AG10803 (cell line): ENCODE measurements at regions not wholly inside any gene's neighbourhood (a gene's known extent, or its start where the extent isn't known, plus 50 kb on each side); places are given as distances from the start of the nearest gene placed in this dataset.
A peak's percentile ranks its signal among the peaks of the same experiment; 100 is the strongest.

Source experiments
- DNase-seq: peaks from one replicate; pipeline ENCODE4 v3.0.0; 2010; ENCODE audit warnings: low read depth
- H3K4me3 ChIP-seq: 2 replicates; pipeline ENCODE4 v1.5.1; 2011; ENCODE audit warnings: mild to moderate bottlenecking, low read length, control low read depth
- TF ChIP-seq, protein P1 (sequence below): conservative IDR thresholded peaks from 2 replicates; pipeline ENCODE4 v1.5.1; 2011; ENCODE audit warnings: mild to moderate bottlenecking, low read length, control low read depth, inconsistent platforms

DNA sequence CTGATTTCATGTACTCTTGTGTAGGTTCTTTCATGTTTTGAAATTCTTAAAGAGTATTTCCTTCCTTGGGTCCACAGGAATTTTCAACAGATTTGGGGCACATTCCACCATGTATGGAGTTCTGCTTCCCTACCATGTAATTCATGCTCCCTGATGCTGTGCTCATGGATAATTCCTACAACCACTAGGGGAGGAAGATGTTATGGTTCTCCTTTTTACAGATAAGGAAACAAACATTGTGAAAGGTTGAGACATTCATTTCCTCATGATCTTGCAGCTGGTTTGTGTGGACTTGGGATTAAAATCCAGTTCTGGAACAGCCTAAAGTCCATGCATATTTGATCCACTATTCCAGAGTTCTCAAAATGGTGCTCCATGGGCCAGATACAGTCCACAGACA, 174.9 kb upstream of the FRMD4B start:
- TF ChIP-seq, protein P1, sequence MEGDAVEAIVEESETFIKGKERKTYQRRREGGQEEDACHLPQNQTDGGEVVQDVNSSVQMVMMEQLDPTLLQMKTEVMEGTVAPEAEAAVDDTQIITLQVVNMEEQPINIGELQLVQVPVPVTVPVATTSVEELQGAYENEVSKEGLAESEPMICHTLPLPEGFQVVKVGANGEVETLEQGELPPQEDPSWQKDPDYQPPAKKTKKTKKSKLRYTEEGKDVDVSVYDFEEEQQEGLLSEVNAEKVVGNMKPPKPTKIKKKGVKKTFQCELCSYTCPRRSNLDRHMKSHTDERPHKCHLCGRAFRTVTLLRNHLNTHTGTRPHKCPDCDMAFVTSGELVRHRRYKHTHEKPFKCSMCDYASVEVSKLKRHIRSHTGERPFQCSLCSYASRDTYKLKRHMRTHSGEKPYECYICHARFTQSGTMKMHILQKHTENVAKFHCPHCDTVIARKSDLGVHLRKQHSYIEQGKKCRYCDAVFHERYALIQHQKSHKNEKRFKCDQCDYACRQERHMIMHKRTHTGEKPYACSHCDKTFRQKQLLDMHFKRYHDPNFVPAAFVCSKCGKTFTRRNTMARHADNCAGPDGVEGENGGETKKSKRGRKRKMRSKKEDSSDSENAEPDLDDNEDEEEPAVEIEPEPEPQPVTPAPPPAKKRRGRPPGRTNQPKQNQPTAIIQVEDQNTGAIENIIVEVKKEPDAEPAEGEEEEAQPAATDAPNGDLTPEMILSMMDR, result no peak
- no peak for DNase-seq
- no peak overlapping the region for H3K4me3 ChIP-seq

DNA sequence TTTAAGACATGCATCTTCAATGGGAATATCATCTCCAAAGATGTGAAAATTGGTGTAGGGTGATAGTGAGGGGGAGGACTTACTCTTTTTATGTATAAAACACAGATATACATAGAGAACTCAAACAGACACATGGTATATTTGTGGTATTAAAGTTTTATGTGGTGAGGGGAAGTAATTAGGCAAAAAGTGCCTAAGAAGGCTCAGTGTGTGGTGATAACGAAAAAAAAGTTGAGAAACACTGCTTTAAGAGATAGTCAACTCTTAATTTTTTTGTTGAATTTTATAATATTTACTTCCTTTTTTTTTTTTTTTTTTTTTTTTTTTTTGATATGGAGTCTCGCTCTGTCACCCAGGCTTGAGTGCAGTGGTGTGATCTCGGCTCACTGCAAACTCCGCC, 174.2 kb upstream of the FRMD4B start:
- DNase-seq, result no peak
- TF ChIP-seq, protein P1, result no peak
- H3K4me3 ChIP-seq, result no peak overlapping the region

DNA sequence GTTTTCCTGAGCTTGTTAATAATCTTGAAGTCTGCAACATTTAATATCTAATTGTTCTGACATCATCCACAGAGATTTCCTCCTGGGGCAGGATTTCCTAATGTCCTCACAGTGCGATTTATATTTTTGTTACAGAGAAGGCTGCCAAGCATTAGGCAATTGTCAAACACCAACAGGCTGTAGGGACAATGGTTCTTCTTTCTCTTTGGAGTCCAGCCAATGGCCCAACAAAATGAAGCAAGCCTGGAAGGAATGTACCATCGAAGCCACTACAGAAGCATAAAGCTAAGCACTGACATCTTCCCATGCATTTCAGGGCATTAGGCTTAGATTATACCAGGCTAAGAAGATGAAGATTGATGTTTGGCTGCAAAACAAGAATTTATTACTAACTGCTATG, 173.0 kb upstream of the FRMD4B start:
- H3K4me3 ChIP-seq, result no peak overlapping the region
- peak; percentile 25 for DNase-seq
- TF ChIP-seq, protein P1, result no peak

DNA sequence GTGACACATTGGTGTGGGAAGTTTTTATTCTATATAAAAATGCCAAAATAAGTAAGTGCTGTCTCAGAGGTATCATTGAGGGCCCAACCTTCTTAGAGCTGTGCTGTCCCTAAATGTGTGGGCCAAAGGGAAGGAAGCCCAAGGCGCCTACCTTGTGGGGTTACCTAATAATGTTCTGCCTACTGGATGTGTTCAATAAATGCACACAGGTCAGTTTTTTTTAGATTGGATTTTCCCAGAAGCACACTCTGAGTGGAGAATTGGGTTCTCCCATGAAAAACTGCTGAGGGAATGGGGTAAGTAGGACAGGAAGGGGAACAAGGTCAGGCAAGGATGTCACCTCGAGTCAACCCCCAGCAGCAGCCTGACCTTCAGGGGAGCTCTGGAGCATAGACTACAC, 168.7 kb upstream of the FRMD4B start:
- TF ChIP-seq, protein P1, result no peak
- no peak for DNase-seq
- H3K4me3 ChIP-seq, result no peak overlapping the region

DNA sequence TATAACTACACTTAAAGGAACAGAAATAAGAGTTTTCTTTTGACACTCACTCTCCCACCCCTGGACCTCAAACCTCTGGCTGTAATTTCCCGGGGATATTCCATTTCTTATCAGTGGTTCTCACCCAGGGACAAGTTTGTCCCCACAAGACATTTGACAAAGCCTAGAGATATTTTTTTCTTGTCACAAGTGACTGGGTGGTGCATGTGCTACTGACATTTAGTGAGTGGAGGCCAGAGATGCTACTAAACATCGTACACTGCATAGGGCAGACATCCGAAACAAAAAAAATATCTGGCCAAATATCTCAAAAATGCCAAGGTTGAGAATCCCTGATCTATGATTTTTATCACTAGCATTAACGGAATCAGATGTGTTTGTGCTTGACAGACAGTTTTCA, 168.0 kb upstream of the FRMD4B start:
- no peak overlapping the region for H3K4me3 ChIP-seq
- TF ChIP-seq, protein P1, result no peak
- DNase-seq, result no peak

DNA sequence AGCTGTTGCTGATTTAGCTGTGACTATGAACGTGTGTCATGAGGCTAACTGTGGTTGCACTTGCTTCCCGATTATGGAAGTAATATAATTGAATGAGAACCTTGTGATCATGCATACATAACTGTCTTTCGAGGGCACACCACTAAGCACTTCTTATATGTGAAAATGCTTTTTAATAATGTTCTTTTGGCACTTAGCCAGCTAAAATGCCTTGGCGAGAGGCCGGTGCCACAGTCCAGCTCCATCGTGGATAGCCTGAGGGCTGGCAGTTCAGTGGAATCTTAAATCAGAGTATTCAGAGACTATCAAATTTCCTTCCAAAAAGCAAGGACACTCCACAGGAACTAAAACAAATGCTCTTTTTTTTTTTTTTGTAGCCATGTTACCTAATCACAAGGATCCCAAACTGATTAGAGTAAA, 161.6 kb upstream of the FRMD4B start:
- H3K4me3 ChIP-seq, result no peak overlapping the region
- DNase-seq, result no peak
- TF ChIP-seq, protein P1, result no peak

DNA sequence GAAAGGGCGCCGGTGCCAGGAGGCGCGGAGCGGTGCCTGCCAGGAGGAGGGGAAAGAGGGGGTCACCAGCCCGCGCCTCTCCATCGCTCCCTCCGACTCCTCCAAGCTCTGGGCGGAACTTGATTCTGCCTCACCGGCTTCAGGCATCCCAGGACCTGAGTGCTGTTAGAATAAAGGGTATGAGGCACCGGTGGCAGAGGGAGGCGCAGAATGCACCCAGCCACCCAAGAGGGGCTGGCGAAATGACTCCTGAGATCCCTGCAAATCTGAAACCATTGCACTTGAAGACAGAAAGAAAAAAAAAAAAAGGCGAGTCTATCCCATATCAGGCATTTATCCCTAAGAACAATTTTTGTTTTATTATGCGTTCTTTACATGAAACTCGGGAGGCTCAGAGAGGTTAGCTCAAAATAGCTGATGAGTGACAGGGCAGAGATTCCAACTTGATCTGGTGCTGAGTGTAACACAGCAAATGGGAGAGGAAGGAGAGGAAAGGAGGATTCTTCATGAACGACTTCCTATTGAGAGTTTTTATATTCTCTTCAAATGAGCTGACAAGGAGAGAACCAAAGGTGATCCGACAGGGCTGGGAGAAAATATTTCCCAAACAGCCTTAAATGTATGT, 157.0 kb upstream of the FRMD4B start:
- no peak overlapping the region for H3K4me3 ChIP-seq
- TF ChIP-seq, protein P1, result no peak
- no peak for DNase-seq
